TTC549 (cell line): ENCODE measurements at regions not wholly inside any gene's neighbourhood (a gene's known extent, or its start where the extent isn't known, plus 50 kb on each side); places are given as distances from the start of the nearest gene placed in this dataset.
"Not testable (repeated sequence)": the region's sequence is repeated elsewhere in the genome, so short reads cannot be mapped to it uniquely, and the experiment has no call there.

Source experiments
- FAIRE-seq: peaks from 2 replicates; lab custom pipeline; 2012; peaks lifted over from hg19 to GRCh38; lab: Jason Lieb, UNC

DNA sequence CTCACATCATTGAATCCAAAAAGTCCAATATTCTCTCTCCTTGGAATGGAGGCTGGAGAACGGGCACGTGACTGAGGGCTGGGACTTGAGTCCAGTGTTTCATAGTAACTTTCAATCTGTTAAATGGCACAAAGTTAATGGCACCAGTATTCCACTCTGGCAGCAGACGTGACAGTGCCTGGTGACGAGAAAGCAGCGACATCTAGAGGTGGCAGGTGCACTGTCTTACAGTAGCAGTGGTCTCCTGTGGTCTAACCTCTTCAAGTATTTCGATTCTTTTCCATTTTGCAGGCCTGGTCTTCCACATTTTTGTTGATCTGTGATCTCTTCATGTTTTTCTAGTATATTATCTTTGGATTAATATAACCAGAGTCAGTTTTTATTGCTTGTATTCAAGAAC, 107.1 kb downstream of the OXSM start:
- FAIRE-seq: no peak

DNA sequence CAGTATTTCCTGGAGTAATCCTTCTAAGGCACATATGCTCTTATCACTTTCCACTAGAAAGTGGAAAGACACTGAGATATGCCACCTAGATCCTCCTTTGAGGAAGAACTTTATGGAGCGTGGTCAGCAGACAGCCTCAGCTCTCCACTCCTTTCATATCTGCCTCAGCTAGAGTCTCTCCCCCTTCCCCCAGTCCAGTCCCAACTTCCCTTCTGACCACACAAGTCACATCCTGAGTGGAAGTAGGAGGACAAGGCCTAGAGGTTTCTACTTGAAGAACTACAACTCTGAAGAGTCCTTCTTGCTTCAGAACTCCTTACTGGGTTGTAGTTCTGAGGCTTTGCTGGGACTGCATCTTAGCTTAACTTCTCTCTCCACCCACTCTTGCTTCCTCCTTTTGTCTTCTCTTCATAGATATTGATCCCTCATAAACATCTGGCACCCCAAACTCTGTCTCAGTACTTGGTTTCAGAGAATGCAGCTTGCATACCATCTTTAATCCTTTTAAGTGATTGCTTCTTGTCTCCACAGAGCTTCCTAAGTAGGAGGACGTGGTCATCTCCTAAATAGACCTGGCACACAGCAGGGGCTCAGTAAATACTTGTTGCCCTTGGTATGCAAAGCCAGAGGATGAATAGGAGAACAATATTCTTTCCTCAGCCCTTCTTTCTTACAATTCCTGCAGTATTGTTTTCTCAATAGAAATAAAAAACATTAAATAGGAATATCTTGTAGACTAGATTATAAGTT, 109.6 kb downstream of the OXSM start:
- FAIRE-seq: no peak

DNA sequence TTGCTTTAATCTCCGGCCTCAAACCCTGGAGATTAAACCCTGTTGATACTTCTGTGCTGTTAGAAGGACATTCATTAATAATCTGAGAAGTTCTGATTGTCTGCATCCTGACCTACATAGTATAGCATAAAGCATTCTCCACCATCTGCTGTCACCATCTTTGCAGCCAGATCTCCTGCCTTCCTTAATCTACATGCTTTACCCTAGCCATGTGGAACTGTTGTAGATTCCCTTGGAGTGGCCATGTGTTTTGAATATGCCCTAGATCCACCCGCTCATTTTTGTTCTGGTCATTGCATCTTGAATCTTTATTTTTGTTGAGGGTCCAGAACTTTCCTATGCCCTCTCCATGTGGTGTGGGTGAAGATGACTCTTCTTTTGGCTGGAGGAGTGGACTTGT, 110.3 kb downstream of the OXSM start:
- no peak for FAIRE-seq

DNA sequence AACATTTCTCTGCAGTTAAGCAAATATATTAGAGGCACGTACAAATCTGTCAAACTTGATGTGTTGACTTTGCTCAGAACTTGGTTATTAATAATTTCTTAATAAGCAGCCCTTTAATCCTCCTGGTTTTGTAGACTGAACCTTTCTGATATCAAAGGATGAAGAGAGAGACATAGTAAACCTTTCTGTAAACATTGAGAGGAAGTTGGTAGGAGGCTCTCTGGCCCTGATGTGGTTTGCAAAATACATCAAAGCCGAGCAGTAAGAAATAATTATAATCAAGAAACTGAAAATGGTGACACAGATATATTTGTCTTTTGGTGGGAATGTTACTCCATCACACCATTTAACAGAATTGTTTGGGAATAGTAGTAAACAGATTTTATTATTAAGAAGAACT, 111.9 kb downstream of the OXSM start:
- FAIRE-seq: no peak

DNA sequence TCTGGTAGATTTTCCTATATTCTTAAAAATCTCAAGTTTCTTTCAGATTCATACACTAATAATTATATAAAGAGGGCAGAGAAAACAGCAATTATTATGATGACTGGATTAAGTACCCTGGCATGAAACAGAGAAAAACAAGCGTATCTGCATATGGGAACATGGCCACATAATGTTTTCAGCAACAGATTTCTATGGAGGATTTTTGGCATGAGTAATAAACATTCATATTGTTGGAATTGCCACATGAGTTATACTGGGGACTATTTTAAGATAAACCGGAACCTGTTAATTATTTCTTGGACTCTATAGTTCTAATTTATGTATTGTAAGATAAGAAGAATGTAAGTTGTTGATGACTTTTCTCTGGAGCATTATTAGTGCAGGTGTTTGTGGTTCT, 112.7 kb downstream of the OXSM start:
- no peak for FAIRE-seq

DNA sequence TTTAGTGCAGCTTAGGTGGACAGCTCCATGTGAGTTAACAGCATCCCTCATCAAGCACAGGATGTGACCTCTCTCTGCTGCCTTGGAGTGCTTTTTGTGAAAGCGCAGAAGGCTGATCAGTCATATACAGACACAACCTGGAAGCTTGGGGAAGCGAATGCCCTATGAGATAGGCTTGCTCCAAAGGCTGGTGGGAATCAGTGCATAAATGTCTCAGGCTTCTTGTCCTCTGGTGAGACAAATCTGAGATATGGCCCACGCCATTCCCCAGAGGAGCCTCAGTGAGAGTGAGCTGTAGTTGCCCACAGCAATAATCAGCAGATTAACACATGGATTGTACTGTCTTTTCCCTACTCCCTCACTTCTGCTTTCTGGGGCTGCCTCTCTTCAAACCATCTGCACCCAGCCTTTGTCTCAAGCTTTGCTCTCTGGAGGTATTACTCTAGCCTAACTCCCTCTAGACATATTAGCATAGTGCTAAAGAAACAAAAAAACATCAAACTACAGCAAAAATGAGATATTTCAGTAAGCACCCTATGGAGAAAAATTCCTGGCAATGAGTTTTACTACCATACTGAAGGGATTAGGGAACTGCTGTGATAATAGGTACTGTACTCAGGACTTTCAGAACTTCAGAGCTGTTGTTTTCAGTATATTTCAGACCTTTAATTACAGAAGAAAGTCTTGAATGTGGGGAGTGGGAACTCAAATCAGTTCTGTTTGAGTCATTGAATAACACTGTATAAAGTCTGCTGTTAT, 113.7 kb downstream of the OXSM start:
- no peak for FAIRE-seq

DNA sequence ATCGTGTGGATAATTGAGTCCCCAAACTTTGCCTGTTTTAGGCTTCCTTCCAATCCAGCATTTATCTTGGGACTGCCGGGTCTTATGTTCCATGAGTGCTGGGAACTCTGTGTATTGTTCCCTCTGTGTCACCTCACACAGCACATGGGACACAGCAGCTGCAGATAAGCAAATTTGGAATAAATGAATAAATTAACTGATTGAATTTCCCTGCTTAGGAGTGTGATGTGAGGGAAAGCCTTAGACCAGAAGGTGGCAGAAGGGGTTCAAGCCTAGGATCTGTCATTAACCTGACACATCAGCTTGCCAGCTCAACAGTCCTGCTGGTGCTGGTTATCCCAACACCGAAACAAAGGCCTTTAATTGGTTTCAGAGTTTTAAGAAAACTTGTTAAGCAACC, 114.3 kb downstream of the OXSM start:
- no peak for FAIRE-seq

DNA sequence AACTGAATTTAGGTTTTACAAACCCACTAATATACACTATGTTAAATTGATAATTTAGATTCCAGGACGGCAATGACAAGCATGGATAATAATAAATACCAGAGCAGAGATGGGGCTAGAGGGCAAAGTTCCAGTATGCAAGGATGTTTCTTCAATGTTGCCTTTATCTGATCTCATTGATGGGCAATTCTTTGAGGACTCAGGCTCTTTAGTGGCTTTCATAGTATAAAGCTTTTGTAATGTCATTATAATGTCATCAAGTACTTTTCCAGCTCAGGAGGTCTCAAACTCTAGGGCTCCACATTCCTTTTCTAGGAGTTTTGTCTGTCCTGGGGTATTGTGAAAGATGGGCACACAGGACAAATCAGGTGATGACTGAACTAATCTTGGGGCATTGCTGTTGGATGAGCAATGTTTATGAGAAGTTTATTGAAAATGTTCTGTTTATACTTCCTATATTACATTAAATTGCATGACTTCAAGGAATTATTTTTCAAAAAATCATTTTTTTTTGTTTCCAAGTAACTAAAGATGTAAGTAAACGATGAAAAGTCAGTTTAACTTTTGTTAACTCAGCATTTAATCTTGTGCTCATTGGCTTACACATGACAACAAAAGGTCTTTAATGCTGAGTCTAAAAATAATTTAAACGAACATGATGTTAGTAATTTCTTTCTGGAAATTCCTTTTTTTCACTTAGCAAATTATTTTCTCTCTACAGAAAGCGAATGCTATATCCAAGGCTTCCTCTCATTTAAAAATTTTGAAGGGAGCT, 116.4 kb downstream of the OXSM start:
- FAIRE-seq: no peak

DNA sequence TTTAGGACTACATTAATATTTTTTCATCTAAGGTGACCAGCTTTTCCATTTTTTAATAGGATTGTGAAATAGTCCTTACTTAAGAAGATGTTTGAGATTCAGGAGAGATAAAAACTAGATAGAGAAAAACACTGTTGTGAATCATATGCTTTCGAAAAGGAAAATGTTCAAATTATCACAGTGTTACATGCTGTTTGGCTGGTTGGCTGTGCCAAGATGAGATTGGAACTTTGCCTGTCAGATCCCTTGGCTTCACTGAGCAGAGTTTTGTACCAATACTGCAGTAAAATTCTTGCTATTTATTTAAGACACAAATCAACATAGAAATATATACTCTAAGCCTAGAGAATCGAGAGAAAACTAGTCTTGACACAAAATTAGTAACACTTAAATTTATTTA, 117.2 kb downstream of the OXSM start:
- no peak for FAIRE-seq

DNA sequence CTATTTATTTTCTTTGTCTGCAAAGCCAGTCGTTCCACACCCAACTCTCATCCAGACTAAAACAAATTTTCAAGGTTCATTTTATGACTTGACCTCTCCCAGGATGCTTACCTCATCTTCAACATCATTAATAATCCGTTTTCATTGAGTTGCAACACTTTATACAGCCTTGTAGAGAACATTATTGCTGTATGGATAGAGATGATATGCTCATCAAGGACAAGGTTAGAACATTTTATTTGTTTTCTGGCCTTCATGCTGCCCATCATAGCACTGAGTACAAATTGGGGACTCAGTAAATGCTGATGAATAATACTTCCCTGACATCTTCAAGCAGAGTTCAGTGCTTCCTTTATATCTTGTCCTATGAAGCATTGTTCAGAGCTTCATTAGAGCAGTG, 120.2 kb downstream of the OXSM start:
- FAIRE-seq: no peak

DNA sequence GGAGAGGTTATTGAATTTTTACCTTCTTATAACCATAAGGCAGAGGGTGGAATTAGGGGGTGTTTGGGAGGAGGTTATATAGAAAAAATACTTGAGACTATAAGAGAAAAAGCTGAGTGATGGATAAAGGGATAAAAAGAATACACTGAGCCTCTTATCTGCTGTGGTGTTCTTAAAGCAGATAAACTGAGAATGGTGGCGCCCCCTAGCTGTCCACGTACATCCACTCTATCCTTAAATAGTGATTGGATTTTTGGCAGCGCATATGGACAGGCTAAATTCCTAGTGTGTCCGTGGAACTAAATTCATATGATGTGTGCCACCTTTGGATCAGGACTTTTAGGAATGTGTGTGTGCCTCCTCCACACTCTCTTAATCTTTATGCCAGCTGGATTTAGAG, 121.1 kb downstream of the OXSM start:
- FAIRE-seq: no peak

DNA sequence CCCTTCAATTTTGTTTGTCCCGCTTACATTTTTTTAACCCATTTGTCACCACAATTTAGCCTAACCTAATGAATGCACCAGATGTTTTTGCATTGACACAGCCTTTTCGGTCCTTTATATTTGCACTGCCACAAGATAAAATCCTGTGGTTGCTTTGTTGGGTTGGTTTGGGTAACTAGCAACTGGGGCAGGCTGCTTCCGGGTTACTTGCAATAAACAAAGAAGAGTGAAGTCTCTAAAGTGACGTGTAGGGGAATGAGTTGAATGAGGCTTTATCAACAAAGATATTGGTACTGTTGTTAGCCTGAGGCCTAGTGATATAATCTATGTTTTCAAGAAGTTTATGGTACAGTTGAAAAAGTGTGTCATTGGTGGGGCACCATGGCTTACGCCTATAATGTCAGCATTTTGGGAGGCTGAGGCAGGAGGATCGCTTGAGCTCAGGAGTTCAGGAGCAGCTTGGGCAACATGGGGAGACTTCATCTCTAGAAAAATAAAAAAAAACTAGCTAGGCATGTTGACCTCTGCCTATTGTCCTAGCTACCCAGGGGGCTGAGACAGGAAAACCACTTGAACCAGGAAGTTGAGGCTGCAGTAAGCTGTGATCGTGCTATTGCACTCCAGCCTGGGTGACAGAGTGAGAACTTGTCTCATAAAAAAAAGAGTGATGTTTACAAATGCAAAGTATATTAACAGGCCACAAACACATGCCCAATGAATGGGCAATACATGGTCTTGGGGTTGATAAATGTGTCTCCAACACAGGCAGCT, 121.8 kb downstream of the OXSM start:
- no peak for FAIRE-seq

DNA sequence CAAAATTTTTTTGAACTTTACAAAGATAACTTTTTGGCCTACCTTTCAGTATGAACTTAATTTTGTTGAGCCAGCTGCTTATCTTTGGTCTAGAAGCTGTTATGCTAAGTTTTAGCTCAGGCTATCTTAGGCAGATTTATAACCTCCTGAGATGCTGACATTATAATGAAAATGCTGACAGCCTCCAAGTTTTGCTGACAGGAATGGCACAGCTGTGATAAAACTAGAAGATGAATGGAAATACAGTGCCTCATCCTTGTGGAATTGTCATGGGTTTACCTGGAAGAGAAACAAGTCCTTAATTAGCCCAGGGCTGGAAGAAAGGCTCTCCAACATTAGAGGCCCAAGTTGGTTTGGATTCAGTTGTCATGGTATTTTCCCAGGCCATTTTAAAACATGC, 123.3 kb downstream of the OXSM start:
- no peak for FAIRE-seq

DNA sequence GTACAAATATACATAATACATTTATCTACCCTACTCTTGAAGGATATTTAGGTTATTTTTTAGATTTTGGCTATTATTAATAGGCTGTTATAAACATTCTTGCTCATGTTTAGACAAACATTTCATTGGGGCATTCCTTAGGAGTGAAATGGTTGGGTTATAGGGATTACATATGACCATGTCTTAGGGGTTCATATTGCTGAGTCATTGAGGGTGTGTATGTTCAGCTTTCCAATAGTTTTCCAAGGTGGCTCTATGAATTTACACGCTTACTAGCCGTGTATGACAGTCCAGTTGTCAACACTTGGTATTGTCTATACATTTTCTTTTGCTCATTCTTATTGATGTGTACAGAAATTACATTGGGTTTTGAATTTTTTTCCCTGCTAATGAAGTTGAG, 125.8 kb downstream of the OXSM start:
- no peak for FAIRE-seq

DNA sequence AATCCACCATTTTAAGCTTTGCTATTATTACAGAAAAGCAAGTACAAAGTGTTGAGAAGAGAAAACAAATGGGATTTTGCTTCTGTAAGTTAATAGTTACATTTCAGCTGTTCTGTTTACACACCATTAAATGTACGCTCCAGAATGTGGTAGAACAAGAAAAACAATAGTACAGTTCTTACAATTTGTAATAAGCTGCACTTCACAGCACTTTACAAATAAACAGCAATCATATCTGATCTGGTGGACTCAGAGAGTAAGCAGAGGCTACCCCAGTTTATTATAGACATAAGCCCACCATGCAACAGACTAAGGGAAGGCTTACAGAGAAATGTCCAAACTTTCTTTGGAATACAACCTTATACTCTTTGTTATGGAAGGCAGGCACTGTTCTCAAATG, 126.4 kb downstream of the OXSM start:
- FAIRE-seq: no peak

DNA sequence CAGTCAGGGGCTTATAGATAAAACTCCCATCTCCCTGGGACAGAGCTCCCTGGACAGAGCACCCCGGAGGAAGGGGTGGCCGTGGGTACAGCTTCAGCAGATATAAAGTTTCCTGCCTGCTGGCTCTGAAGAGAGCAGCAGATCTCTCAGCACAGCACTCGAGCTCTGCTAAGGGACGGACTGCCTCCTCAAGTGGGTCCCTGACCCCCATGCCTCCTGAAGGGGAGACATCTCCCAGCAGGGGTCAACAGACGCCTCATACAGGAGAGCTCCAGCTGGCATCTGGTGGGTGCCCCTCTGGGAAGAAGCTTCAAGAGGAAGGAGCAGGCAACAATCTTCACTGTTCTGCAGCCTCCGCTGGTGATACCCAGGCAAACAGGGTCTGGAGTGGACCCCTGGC, 142.1 kb downstream of the OXSM start:
- FAIRE-seq: not testable (repeated sequence)

DNA sequence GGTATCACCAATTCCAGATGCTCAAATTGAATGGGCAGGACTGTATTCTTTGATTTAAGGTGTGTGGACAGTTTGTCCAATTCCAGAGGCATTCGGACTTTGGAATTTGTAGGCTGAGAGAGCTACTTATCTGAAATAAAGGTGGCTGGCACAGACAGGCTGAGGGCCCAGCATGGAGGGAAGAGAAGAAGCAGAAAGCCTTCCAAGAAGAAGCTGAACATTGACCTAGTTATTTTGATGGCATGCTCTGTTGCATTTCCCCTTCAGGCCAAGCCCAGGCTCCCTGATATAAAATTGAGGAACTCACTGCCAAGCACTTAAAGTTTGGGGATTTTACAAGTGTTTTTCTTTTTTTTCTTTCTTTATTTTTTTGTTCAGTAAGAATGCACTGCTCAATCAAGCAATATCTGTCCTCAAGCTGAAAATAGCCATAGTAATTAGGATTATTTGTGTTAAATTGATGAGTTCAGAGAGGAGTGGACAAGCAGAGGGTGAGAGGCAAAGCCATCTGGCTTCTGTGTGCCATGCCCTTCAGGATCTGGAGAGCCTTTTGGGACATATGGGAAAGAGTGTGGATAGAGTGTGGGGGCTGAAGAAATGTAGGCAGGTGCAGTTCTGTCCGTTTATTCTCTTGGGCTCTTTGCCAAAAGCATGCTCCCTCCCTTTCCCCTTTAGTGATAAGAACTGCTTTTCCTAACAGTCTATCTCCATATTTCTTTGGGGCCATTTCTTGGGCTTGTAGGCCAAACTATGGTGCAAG, 148.9 kb downstream of the OXSM start:
- no peak for FAIRE-seq

DNA sequence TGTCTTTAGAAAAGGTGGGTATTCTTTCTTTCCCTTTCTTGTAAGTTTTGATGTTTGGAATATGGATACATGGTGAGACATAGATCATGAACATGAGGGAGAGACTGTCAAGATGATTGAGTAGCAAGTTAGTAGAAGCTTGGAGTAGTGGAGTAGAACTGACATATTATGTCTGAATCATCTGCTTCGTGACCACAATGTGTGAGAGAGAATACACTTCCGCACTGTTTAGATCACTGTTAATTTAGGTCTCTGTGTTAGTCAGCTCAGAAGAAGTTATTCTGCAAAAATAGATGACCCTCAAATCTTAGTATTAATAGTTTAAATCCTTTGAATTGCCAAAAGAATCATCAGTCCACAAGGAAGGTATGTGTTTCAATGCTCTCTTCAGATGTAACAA, 151.0 kb downstream of the OXSM start:
- no peak for FAIRE-seq

DNA sequence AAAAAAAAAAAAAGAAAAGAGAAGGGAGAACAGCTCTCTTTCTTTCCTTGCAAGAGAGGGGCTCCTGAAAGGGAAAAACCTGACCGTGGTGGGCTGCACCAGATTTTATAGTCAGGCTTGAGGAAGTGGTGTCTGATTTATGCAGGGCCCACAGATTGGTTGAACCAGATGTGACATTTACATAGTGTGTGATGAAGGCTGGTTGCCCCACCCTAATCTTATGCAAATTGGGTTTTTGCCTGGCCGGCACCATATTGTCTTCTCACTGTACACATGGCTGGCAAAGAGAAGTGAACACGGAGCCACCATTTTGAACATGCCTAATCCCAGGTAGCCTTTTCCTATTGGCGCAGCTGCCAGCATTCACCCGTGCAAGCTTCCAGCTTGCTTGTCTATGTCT, 154.4 kb downstream of the OXSM start:
- no peak for FAIRE-seq

DNA sequence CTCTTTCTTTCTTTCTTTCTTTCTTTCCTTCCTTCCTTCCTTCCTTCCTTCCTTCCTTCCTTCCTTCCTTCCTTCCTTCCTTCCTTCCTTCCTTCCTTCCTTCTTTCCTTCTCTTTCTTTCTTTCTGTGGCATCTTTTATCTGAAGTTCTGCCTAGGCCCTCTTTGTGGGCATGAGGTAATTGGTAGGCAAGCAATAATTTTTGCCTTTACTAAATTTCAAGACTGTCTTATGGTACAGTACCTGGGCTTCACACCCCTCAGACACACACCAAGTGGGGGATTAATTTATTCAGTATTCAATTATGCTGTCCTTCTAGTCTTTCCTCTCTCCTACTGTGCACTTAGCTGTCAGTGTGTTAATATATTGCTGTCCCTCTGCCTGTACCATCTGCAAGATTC, 155.5 kb downstream of the OXSM start:
- no peak for FAIRE-seq

DNA sequence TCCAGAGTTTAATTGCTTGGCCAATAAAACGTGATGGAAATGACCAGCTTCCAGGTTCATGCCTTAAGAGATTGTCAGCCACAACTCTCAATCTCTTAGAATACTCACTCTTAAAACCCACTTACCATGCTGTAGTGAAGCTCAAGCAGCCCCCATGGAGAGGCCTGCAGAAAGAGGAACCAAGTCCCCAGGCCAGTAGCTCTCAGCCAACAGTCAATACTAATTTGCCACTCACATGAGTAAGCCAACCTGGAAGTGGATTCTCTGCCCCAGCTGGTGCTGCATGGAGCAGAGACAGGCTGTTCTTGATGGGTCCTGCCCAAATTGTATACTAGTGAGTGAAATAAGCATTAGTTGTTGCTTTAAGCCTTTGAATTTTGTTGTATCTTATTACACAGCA, 155.9 kb downstream of the OXSM start:
- no peak for FAIRE-seq

DNA sequence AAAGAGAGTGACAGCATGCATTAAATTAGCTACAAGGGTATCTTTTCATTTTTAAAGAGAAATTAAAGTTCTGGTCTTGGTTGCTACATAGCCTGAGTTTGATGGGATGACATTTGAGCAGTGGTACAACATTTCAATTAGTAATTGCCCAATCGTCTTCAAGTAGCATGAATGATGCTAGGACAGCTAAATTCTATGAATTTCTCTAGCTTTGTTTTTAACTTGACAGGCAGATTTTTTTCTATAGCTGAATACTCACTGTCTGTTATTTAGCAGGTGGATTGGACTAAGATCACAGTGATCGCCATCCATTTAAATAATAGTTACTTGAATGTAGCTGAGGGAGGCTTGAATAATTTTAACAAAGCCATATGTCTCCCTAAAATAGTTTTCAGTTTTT, 162.2 kb downstream of the OXSM start:
- no peak for FAIRE-seq
